SK-N-SH (cell line): ENCODE measurements at regions not wholly inside any gene's neighbourhood (a gene's known extent, or its start where the extent isn't known, plus 50 kb on each side); places are given as distances from the start of the nearest gene placed in this dataset.

Source experiments
- CHD2 ChIP-seq: fragments of 150-350 bp; IDR thresholded peaks from 2 replicates; pipeline ENCODE4 v1.6.1; 2018; ENCODE audit warnings: low read length; ENCODE audit not compliant: partially characterized antibody
- EP300 ChIP-seq, 2 experiments: IDR thresholded peaks; 2 replicates each; pipeline versions ENCODE4 v1.4.0 to v1.6.1; 2012; ENCODE audit warnings: borderline replicate concordance in 1 of 2, low read depth in 1 of 2, low read length in 1 of 2
- EZH2phosphoT487 ChIP-seq: fragments of 200-600 bp; sonication (generic); IDR thresholded peaks from 2 replicates; pipeline ENCODE4 v1.6.1; 2017; ENCODE audit warnings: low read depth, mixed run types, mild to moderate bottlenecking, antibody characterized with exemption, moderate library complexity, borderline replicate concordance
- FOXJ3 ChIP-seq: sonication (generic); formaldehyde crosslinking; IDR thresholded peaks from 2 replicates; pipeline ENCODE4 v1.5.1; 2020; ENCODE audit warnings: mild to moderate bottlenecking, missing genetic modification reagents
- MXI1 ChIP-seq: IDR thresholded peaks from 2 replicates; pipeline ENCODE4 v1.6.1; 2012; ENCODE audit warnings: mild to moderate bottlenecking, low read depth, low read length, improper control_type of control experiment
- POLR2AphosphoS5 ChIP-seq: IDR thresholded peaks from 2 replicates; pipeline ENCODE4 v1.6.1; 2012; ENCODE audit warnings: low read depth, low read length
- RAD21 ChIP-seq: IDR thresholded peaks from 2 replicates; pipeline ENCODE4 v1.6.1; 2012; ENCODE audit warnings: mild to moderate bottlenecking, low read length
- TEAD4 ChIP-seq: IDR thresholded peaks from 2 replicates; pipeline ENCODE4 v1.4.0; 2012; ENCODE audit warnings: mild to moderate bottlenecking, borderline replicate concordance; ENCODE audit not compliant: insufficient read depth
- YY1 ChIP-seq: IDR thresholded peaks from 2 replicates; pipeline ENCODE4 v1.4.0; 2012; ENCODE audit warnings: low read depth, mild to moderate bottlenecking
- TF ChIP-seq, protein P1 (sequence below): fragments of 150-350 bp; IDR thresholded peaks from 2 replicates; pipeline ENCODE4 v1.6.1; 2017; ENCODE audit warnings: antibody characterized with exemption, low read length, low read depth, borderline replicate concordance
- TF ChIP-seq, protein P2 (sequence below): fragments of 200-600 bp; sonication (generic); IDR thresholded peaks from 2 replicates; pipeline ENCODE4 v1.6.1; 2017; ENCODE audit warnings: antibody characterized with exemption, mild to moderate bottlenecking, moderate library complexity

DNA sequence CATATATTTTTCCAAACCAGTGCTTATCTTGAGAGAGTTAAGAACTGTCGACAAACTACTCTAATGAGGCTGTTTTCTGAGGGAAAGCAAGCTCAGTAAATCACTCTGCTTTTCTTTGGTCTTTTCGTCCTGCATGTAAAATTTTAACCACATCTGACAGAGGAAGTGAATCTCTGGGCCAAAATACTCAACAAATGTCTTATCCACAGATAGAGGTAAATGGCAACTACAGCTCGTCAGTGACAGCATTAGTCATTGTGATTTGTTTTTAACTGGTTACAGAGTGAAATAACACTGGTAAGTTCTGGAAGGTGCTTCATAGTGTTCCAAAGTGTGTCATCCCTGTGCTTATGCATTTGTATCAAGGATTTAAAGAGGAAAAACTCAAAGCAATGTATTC, 82.6 kb upstream of the SLC8A1 start:
- TF ChIP-seq POLR2AphosphoS5 (no peak), EP300 (IDR thresholded peaks at IDR 0.05; ENCODE audit: borderline replicate concordance in 1 of 2, low read depth in 1 of 2, low read length in 1 of 2) (no peak), MXI1 (no peak), RAD21 (no peak), FOXJ3 (CRISPR knock-in tag) (no peak), YY1 (no peak), CHD2 (no peak), TEAD4 (no peak), EZH2phosphoT487 (no peak)
- TF ChIP-seq, protein P1, sequence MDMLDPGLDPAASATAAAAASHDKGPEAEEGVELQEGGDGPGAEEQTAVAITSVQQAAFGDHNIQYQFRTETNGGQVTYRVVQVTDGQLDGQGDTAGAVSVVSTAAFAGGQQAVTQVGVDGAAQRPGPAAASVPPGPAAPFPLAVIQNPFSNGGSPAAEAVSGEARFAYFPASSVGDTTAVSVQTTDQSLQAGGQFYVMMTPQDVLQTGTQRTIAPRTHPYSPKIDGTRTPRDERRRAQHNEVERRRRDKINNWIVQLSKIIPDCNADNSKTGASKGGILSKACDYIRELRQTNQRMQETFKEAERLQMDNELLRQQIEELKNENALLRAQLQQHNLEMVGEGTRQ = no peak
- TF ChIP-seq, protein P2, sequence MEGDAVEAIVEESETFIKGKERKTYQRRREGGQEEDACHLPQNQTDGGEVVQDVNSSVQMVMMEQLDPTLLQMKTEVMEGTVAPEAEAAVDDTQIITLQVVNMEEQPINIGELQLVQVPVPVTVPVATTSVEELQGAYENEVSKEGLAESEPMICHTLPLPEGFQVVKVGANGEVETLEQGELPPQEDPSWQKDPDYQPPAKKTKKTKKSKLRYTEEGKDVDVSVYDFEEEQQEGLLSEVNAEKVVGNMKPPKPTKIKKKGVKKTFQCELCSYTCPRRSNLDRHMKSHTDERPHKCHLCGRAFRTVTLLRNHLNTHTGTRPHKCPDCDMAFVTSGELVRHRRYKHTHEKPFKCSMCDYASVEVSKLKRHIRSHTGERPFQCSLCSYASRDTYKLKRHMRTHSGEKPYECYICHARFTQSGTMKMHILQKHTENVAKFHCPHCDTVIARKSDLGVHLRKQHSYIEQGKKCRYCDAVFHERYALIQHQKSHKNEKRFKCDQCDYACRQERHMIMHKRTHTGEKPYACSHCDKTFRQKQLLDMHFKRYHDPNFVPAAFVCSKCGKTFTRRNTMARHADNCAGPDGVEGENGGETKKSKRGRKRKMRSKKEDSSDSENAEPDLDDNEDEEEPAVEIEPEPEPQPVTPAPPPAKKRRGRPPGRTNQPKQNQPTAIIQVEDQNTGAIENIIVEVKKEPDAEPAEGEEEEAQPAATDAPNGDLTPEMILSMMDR = no peak
